ENCODE measurements at regions not wholly inside any gene's neighbourhood (a gene's known extent, or its start where the extent isn't known, plus 50 kb on each side); places are given as distances from the start of the nearest gene placed in this dataset.

GRCh38 chr7:142585425-142585824, 163.8 kb upstream of the PRSS1 start:
- TF ChIP-seq CTCF (optimal IDR thresholded peaks at IDR 0.05 in 1 of 3, IDR thresholded peaks at IDR 0.05 in 1 of 3, conservative IDR thresholded peaks at IDR 0.05 in 1 of 3; ENCODE audit: extremely low read depth in 1 of 3, insufficient read depth in 2 of 3, low read length in 3 of 3) (peak in 1 of 3 experiments; percentile 15), EZH2 (IDR thresholded peaks at IDR 0.05; ENCODE audit: low read length) (no peak)
- Histone ChIP-seq H3K9me1 (ENCODE audit: control insufficient read depth, extremely low read depth, insufficient read depth, low read length) (no peaks in the 10 kb centered on the region), H3K27me3 (ENCODE audit: control insufficient read depth, extremely low read depth, insufficient read depth, low read length) (no peaks in the 10 kb centered on the region), H3K36me3 (ENCODE audit: control insufficient read depth in 2 of 2, extremely low read depth in 1 of 2, insufficient read depth in 2 of 2, low read length in 2 of 2) (no peaks in the 10 kb centered on the region), H3K9me3 (ENCODE audit: control insufficient read depth, low read depth, low read length) (no peaks in the 10 kb centered on the region), H3K27ac (ENCODE audit: control insufficient read depth, insufficient read depth, low read length) (no peak overlapping the region), H4K20me1 (ENCODE audit: control insufficient read depth, extremely low read depth, insufficient read depth, low read length) (no peaks in the 10 kb centered on the region), H3K79me2 (ENCODE audit: control insufficient read depth, insufficient read depth, low read length) (no peaks in the 10 kb centered on the region), H2AFZ (ENCODE audit: control insufficient read depth, low read length) (no peak overlapping the region), H3K9ac (ENCODE audit: control insufficient read depth, extremely low read depth, insufficient read depth, low read length) (no peak overlapping the region), H3K4me2 (ENCODE audit: control insufficient read depth, extremely low read depth, insufficient read depth, low read depth, low read length) (no peak overlapping the region), H3K4me1 (ENCODE audit: control insufficient read depth, extremely low read depth, insufficient read depth, low read length) (peaks cover 26% of the 10 kb centered on the region), H3K4me3 (ENCODE audit: control insufficient read depth in 2 of 3, extremely low read depth in 1 of 3, insufficient read depth in 2 of 3, low read depth in 1 of 3, low read length in 3 of 3) (no peak overlapping the region)
- DNase-seq (ENCODE audit: low read depth, low spot score) (no peak), FAIRE-seq (no peak)
- dilution Hi-C loops (cut with MboI; ENCODE audit: extremely low pct_ligation_motif_present, low sequenced_read_pairs) = no loop called here

DNA sequence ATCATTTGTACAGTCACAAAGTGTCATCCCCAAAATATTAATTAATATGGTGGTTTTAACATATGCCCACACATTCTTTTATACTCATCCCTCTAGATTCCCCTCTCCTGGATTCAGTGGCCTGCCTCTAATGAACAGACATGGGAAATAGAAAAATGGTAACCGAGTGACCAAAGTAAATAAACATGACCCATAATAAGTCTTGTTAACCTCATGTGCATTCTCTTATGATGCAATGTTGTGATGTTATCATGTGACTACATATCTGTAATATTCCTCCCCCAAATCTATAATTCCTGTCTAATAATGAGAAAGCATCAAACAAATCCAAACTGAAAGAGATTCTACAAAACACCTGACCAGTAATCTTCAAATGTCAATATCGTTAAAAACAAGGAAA, 164.5 kb upstream of the PRSS1 start:
- peaks cover 26% of the 10 kb centered on the region for H3K4me1 ChIP-seq (ENCODE audit: control insufficient read depth, extremely low read depth, insufficient read depth, low read length)
- no peaks in the 10 kb centered on the region for H3K79me2 ChIP-seq (ENCODE audit: control insufficient read depth, insufficient read depth, low read length)
- H3K27me3 ChIP-seq (ENCODE audit: control insufficient read depth, extremely low read depth, insufficient read depth, low read length) = no peaks in the 10 kb centered on the region
- no peak overlapping the region for H3K9ac ChIP-seq (ENCODE audit: control insufficient read depth, extremely low read depth, insufficient read depth, low read length)
- no peak for FAIRE-seq
- dilution Hi-C loops (cut with MboI; ENCODE audit: extremely low pct_ligation_motif_present, low sequenced_read_pairs) = no loop called here
- no peak overlapping the region for H3K4me2 ChIP-seq (ENCODE audit: control insufficient read depth, extremely low read depth, insufficient read depth, low read depth, low read length)
- no peaks in the 10 kb centered on the region for H3K9me3 ChIP-seq (ENCODE audit: control insufficient read depth, low read depth, low read length)
- H4K20me1 ChIP-seq (ENCODE audit: control insufficient read depth, extremely low read depth, insufficient read depth, low read length) = no peaks in the 10 kb centered on the region
- no peaks in the 10 kb centered on the region for H3K9me1 ChIP-seq (ENCODE audit: control insufficient read depth, extremely low read depth, insufficient read depth, low read length)
- H3K27ac ChIP-seq (ENCODE audit: control insufficient read depth, insufficient read depth, low read length) = no peak overlapping the region
- DNase-seq (ENCODE audit: low read depth, low spot score) = no peak
- no peak overlapping the region for H3K4me3 ChIP-seq (ENCODE audit: control insufficient read depth in 2 of 3, extremely low read depth in 1 of 3, insufficient read depth in 2 of 3, low read depth in 1 of 3, low read length in 3 of 3)
- no peak for TF ChIP-seq CTCF (optimal IDR thresholded peaks at IDR 0.05 in 1 of 3, IDR thresholded peaks at IDR 0.05 in 1 of 3, conservative IDR thresholded peaks at IDR 0.05 in 1 of 3; ENCODE audit: extremely low read depth in 1 of 3, insufficient read depth in 2 of 3, low read length in 3 of 3)
- TF ChIP-seq EZH2 (IDR thresholded peaks at IDR 0.05; ENCODE audit: low read length) = no peak
- H2AFZ ChIP-seq (ENCODE audit: control insufficient read depth, low read length) = no peak overlapping the region
- no peaks in the 10 kb centered on the region for H3K36me3 ChIP-seq (ENCODE audit: control insufficient read depth in 2 of 2, extremely low read depth in 1 of 2, insufficient read depth in 2 of 2, low read length in 2 of 2)
